GM12874 (cell line): ENCODE measurements at regions not wholly inside any gene's neighbourhood (a gene's known extent, or its start where the extent isn't known, plus 50 kb on each side); places are given as distances from the start of the nearest gene placed in this dataset.

Source experiments
- TF ChIP-seq, protein P1 (sequence below): IDR thresholded peaks from 2 replicates; pipeline ENCODE4 v1.5.1; 2011; ENCODE audit warnings: low read depth, mild to moderate bottlenecking, control low read depth, low read length, moderate library complexity; ENCODE audit not compliant: insufficient read depth

DNA sequence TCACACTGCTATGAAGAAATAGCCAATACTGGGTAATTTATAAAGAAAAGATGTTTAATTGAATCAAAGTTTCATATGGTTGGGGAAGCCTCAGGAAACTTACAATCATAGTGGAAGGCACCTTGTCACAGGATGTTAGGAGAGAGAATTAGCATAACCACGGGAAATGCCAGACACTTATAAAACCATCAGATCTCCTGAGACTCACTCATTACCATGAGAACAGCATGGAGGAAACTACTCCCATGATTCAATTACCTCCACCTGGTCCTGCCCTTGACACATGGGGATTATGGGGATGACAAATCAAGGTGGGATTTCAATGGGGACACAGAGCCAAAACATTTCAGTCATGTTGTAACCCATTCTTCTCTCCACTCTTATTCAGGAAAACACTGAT, 472.9 kb upstream of the FSIP2 start:
- TF ChIP-seq, protein P1, sequence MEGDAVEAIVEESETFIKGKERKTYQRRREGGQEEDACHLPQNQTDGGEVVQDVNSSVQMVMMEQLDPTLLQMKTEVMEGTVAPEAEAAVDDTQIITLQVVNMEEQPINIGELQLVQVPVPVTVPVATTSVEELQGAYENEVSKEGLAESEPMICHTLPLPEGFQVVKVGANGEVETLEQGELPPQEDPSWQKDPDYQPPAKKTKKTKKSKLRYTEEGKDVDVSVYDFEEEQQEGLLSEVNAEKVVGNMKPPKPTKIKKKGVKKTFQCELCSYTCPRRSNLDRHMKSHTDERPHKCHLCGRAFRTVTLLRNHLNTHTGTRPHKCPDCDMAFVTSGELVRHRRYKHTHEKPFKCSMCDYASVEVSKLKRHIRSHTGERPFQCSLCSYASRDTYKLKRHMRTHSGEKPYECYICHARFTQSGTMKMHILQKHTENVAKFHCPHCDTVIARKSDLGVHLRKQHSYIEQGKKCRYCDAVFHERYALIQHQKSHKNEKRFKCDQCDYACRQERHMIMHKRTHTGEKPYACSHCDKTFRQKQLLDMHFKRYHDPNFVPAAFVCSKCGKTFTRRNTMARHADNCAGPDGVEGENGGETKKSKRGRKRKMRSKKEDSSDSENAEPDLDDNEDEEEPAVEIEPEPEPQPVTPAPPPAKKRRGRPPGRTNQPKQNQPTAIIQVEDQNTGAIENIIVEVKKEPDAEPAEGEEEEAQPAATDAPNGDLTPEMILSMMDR = no peak

DNA sequence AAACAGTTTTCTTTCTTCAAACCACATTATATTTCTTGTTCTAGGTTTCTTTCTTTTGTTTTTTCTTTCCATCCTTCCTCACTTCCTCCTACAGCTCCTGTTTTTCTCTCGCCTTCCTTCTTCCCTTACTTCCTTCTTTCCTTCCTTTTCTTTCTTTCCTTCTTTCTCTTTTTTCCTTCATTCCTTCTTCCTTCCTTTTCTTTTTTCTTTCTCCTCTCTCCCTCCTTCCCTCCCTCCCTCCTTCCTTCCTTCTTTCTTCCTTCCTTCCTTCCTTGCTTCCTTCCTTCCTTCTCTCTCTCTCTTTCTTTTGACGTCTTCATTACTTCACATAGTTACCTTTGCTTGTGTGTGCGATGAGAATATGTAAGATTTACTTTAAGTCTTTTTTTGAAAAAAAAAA, 470.0 kb upstream of the FSIP2 start:
- TF ChIP-seq, protein P1 = no peak

DNA sequence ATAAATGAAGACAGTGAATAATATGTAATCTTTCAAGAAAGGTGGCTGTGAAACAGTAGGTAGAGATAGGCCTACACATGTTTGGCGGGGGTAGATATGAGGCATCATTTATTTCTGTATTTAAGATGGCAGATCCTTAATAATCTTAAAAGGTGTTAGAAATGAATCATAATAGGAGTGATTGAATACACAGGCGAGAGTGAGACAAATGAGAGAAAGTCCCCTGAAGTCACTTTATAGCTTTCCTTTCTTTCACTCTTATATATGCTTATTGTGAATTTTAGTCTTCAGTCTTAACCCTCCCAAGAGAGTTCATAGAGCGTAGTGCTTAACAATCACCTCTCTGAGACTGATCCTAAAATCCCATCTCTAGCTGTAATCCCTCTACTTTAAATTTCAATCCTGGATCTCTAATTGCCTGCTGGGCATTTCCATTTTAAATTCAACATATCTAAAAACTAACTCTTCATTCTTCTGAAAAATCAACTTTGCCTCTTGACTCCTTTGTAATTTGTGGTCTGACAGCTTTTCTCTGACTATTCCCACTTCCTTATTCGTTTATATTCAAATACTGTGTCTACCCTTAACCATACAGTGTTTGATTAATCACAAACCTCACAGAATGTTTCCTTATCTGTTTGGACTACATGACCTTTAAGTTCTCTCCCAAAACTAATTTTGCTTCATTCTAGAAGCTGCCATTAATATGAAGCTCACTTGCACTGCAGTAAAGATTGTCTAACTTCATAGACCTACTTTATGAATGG, 463.7 kb upstream of the FSIP2 start:
- TF ChIP-seq, protein P1 = no peak

DNA sequence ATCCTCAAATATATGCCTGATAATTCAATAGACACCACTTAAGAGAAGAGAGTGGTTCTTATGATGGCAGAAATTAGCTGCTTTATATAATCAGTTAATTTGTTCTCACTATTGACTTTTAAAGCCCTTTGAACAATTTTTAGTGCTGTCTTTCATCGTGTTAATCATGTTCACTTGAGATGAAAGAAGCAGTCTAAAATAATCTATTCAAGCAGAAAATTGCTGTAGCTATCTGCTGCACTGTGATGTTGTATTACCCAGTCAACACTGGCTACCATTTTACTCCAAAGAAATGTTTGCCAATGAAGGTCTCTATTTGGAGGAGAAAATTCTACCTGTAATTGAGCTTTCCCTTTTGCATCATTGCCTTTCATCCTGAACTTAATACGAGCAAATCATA, 459.8 kb upstream of the FSIP2 start:
- TF ChIP-seq, protein P1 = no peak

DNA sequence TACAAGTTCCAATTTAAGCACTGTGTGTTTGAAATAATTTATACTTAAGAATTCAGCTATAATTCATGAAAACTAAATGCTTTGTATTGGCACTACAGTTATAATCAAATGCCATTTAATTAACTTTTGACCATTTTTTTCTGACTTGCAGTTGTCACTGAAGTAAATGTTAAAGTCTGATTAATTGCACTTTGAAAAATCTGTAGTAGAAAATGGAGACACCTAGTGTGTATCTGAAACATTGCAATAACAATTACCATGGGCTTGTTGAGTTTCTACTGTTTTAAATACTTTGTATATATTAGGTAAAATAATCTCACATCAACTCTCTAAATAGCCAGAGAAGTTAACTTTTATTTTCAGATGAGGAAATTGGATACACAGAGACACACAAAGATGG, 458.6 kb upstream of the FSIP2 start:
- TF ChIP-seq, protein P1 = no peak; the same call in 1 of the 2 replicates

DNA sequence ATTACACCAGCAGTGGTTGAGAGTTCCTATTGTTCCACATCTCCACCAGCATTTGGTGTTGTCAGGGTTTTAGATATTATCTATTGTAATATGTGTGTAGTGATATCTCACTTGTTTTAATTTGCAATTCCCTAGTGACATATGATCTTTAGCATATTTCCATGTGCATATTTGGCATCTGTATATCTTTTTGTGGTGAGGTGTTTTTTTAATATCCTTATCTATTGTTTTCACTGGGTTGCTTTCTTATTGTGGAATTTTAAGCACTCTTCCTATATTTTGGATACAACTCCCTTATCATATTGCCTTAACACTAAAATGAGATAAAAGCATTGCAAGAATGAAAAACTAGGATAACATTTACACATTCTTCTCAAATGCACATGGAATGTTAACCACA, 453.9 kb upstream of the FSIP2 start:
- TF ChIP-seq, protein P1 = no peak

DNA sequence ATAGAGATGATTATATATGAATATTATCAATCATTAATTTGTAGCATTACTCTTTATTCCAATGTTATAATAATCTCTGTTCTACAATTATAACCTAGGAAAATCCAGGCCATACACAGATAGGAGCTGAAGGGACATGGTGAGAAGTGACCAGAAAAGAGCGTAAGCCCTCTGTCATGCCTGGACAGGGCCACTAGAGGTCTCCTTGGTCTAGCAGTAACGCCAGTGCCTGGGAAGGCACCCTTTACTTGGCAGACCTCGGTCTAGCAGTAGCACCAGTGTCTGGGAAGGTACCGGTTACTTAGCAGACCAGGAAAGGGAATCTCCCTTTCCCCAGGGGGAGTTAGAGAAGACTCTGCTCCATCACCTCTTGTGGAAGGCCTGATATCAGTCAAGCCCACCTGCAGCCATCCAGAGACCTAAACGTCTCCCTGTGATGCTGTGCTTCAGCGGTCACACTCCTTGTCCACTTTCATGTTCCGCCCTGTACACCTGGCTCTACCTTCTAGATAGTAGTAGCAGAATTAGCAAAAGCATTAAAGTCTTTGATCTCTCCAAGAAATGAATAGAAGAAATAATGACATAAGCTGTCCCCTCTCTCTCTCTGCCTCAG, 447.5 kb upstream of the FSIP2 start:
- TF ChIP-seq, protein P1 = peak; percentile 81
